ENCODE measurements at regions not wholly inside any gene's neighbourhood (a gene's known extent, or its start where the extent isn't known, plus 50 kb on each side); places are given as distances from the start of the nearest gene placed in this dataset.

GRCh38 chr21:43294194-43294902, 125.5 kb downstream of the CRYAA start:
- FAIRE-seq: no peak
- no peak overlapping the region for H3K4me3 ChIP-seq
- ATAC-seq: no peak
- 82% methylated on average over 14 of the region's 14 CpGs for WGBS (ENCODE audit: missing lambda C conversion rate)
- no peak for DNase-seq (ENCODE audit: low read depth in 1 of 2, low spot score in 1 of 2)
- POLR2A ChIA-PET: no interaction called here
- no peak overlapping the region for H3K4me2 ChIP-seq
- H3K4me1 ChIP-seq: no peaks in the 10 kb centered on the region
- TF ChIP-seq CEBPB (IDR thresholded peaks at IDR 0.05) (no peak), SMC3 (IDR thresholded peaks at IDR 0.05) (no peak), HDAC2 (IDR thresholded peaks at IDR 0.05) (no peak), NR3C1 (IDR thresholded peaks at IDR 0.05) (no peak), REST (IDR thresholded peaks at IDR 0.05) (no peak), FOXS1 (CRISPR knock-in tag; IDR thresholded peaks at IDR 0.05) (no peak), RARB (CRISPR knock-in tag; IDR thresholded peaks at IDR 0.05) (no peak)
- CTCF ChIA-PET: interaction anchor here (0.7 to 1.7 kb wide), 4 partner anchors 9 to 17 kb away, joined by 3 to 5 read pairs (median 3); no protein-coding TSS in a partner anchor
- H3K27ac ChIP-seq: no peak overlapping the region
- H3K9me3 ChIP-seq: peaks cover 16% of the 10 kb centered on the region; the same call in 2 of the 3 replicates

- no peak for ATAC-seq
- CTCF ChIA-PET: interaction anchor here (1.7 kb wide), 1 partner anchor 11 kb away, joined by 3 read pairs; no protein-coding TSS in a partner anchor
- TF ChIP-seq HDAC2 (IDR thresholded peaks at IDR 0.05) (no peak), JUNB (IDR thresholded peaks at IDR 0.05) (no peak), FOSL2 (IDR thresholded peaks at IDR 0.05) (no peak), FOSL2 (CRISPR knock-in tag; IDR thresholded peaks at IDR 0.05) (no peak), E2F6 (IDR thresholded peaks at IDR 0.05; ENCODE audit: borderline replicate concordance, low read depth) (no peak), MAX (IDR thresholded peaks at IDR 0.05) (no peak), MYC (IDR thresholded peaks at IDR 0.05; ENCODE audit: borderline replicate concordance, low read length) (no peak), SMC3 (IDR thresholded peaks at IDR 0.05) (no peak), BHLHE40 (IDR thresholded peaks at IDR 0.05; ENCODE audit: low read depth, low read length) (no peak), EP300 (IDR thresholded peaks at IDR 0.05) (no peak), HOXA7 (CRISPR knock-in tag; IDR thresholded peaks at IDR 0.05) (no peak), FOSB (CRISPR knock-in tag; IDR thresholded peaks at IDR 0.05) (no peak), USF2 (IDR thresholded peaks at IDR 0.05) (no peak), TP53 (CRISPR knock-in tag; IDR thresholded peaks at IDR 0.05) (no peak), KDM5A (IDR thresholded peaks at IDR 0.05) (no peak), ZC3H11A (IDR thresholded peaks at IDR 0.05) (no peak), POLR2AphosphoS2 (conservative IDR thresholded peaks at IDR 0.05; ENCODE audit: low read length) (no peak), CTCF (IDR thresholded peaks at IDR 0.05) (no peak), TFCP2L1 (CRISPR knock-in tag; IDR thresholded peaks at IDR 0.05) (no peak)
- no peak for FAIRE-seq
- Histone ChIP-seq H3K9me3 (peaks cover 16% of the 10 kb centered on the region; the same call in 2 of the 3 replicates), H3K4me2 (no peak overlapping the region), H3K4me1 (peaks cover 11% of the 10 kb centered on the region), H3K4me3 (no peak overlapping the region), H3K27ac (no peak overlapping the region)
- POLR2A ChIA-PET: no interaction called here
- DNase-seq (ENCODE audit: low read depth in 1 of 2, low spot score in 1 of 2): no peak
- WGBS (ENCODE audit: missing lambda C conversion rate): 77% methylated on average over 2 of the region's 2 CpGs
These were observed 124.0 kb downstream of the CRYAA start for GRCh38 chr21:43292866-43293142.
